GM23338 (cell line): ENCODE measurements at regions not wholly inside any gene's neighbourhood (a gene's known extent, or its start where the extent isn't known, plus 50 kb on each side); places are given as distances from the start of the nearest gene placed in this dataset.

Source experiments
- ATAC-seq: fragments of 200-7000 bp; cut with Tn5 transposase; 3 replicates; pipeline ENCODE4 v1.9.1; 2020
- DNase-seq: peaks from one replicate; pipeline ENCODE4 v3.0.0-alpha.2; 2015; ENCODE audit warnings: low spot score
- H2AFZ ChIP-seq: fragments of 200-600 bp; sonication (generic); 2 replicates; pipeline ENCODE4 v1.8.0; 2016; ENCODE audit warnings: antibody characterized with exemption, mild to moderate bottlenecking, moderate library complexity
- H3F3A ChIP-seq: fragments of 200-600 bp; sonication (generic); replicated peaks from 2 replicates; pipeline ENCODE4 v1.8.0; 2017; ENCODE audit warnings: antibody characterized with exemption, mixed run types, low read depth
- H3K27ac ChIP-seq: fragments of 200-600 bp; sonication (generic); 2 replicates; pipeline ENCODE4 v1.6.1; 2016; ENCODE audit warnings: low read depth
- H3K27me3 ChIP-seq: fragments of 200-600 bp; sonication (generic); 2 replicates; pipeline ENCODE4 v1.8.0; 2016; ENCODE audit warnings: mild to moderate bottlenecking, mixed run types, moderate library complexity; ENCODE audit not compliant: insufficient read depth
- H3K36me3 ChIP-seq: fragments of 200-600 bp; sonication (generic); 2 replicates; pipeline ENCODE4 v1.8.0; 2016; ENCODE audit warnings: mild to moderate bottlenecking; ENCODE audit not compliant: insufficient read depth
- H3K4me1 ChIP-seq: fragments of 200-600 bp; sonication (generic); 2 replicates; pipeline ENCODE4 v1.8.0; 2016; ENCODE audit warnings: mild to moderate bottlenecking, moderate library complexity; ENCODE audit not compliant: insufficient read depth
- H3K4me2 ChIP-seq: fragments of 200-600 bp; sonication (generic); 2 replicates; pipeline ENCODE4 v1.7.1; 2017; ENCODE audit warnings: mixed run types
- H3K4me3 ChIP-seq: fragments of 200-600 bp; sonication (generic); 2 replicates; pipeline ENCODE4 v1.6.1; 2016; ENCODE audit warnings: mixed run types
- H3K79me2 ChIP-seq: fragments of 200-600 bp; sonication (generic); replicated peaks from 2 replicates; pipeline ENCODE4 v1.8.0; 2017; ENCODE audit warnings: mild to moderate bottlenecking; ENCODE audit not compliant: insufficient read depth
- H3K9me2 ChIP-seq: fragments of 200-600 bp; sonication (generic); 2 replicates; pipeline ENCODE4 v1.8.0; 2017; ENCODE audit not compliant: insufficient read depth
- H4K20me1 ChIP-seq: fragments of 200-600 bp; sonication (generic); replicated peaks from 2 replicates; pipeline ENCODE4 v1.8.0; 2017; ENCODE audit warnings: mild to moderate bottlenecking; ENCODE audit not compliant: insufficient read depth
- H3K27ac Mint-ChIP-seq: 2 replicates; pipeline ENCODE4 v1.8.0; 2020; ENCODE audit warnings: inconsistent platforms, mild to moderate bottlenecking, moderate library complexity, mixed read lengths
- H3K27me3 Mint-ChIP-seq: 3 replicates; pipeline ENCODE4 v1.8.0; 2022; ENCODE audit warnings: low read depth, mild to moderate bottlenecking, moderate library complexity, mixed read lengths, inconsistent platforms; ENCODE audit not compliant: insufficient read depth, poor library complexity
- H3K36me3 Mint-ChIP-seq: 3 replicates; pipeline ENCODE4 v1.8.0; 2021; ENCODE audit warnings: low read depth, mild to moderate bottlenecking, inconsistent platforms, moderate library complexity, mixed read lengths
- H3K4me1 Mint-ChIP-seq: 3 replicates; pipeline ENCODE4 v1.8.0; 2020; ENCODE audit warnings: mild to moderate bottlenecking, inconsistent platforms, mixed read lengths
- H3K4me3 Mint-ChIP-seq: 3 replicates; pipeline ENCODE4 v1.8.0; 2021; ENCODE audit warnings: moderate library complexity, mild to moderate bottlenecking, inconsistent platforms, mixed read lengths
- H3K9me3 Mint-ChIP-seq: 3 replicates; pipeline ENCODE4 v1.8.0; 2020; ENCODE audit warnings: moderate library complexity, mild to moderate bottlenecking, inconsistent platforms, mixed read lengths
- CREB1 ChIP-seq: fragments of 250-450 bp; sonication (Bioruptor Pico); IDR thresholded peaks from 2 replicates; pipeline ENCODE4 v1.5.0; 2020; ENCODE audit warnings: low read depth, mild to moderate bottlenecking, moderate library complexity
- EZH2 ChIP-seq: fragments of 200-600 bp; sonication (generic); IDR thresholded peaks from one replicate; pipeline ENCODE4 v1.8.0; 2017; ENCODE audit warnings: antibody characterized with exemption, mild to moderate bottlenecking, low read depth; ENCODE audit not compliant: unreplicated experiment
- EZH2phosphoT487 ChIP-seq: fragments of 200-600 bp; sonication (generic); IDR thresholded peaks from one replicate; pipeline ENCODE4 v1.8.1; 2018; ENCODE audit warnings: antibody characterized with exemption; ENCODE audit not compliant: unreplicated experiment
- JUNB ChIP-seq: IDR thresholded peaks from one replicate; pipeline ENCODE4 v1.6.1; 2016; ENCODE audit warnings: antibody characterized with exemption; ENCODE audit not compliant: unreplicated experiment
- NANOG ChIP-seq: IDR thresholded peaks from 2 replicates; pipeline ENCODE4 v1.6.1; 2016; ENCODE audit warnings: antibody characterized with exemption, borderline replicate concordance
- POLR2AphosphoS5 ChIP-seq: IDR thresholded peaks from 2 replicates; pipeline ENCODE4 v1.6.1; 2016; ENCODE audit warnings: antibody characterized with exemption, low read depth
- REST ChIP-seq: IDR thresholded peaks from one replicate; pipeline ENCODE4 v1.6.1; 2018; ENCODE audit warnings: antibody characterized with exemption; ENCODE audit not compliant: unreplicated experiment
- STAT1 ChIP-seq: IDR thresholded peaks from one replicate; pipeline ENCODE4 v1.6.1; 2016; ENCODE audit warnings: antibody characterized with exemption; ENCODE audit not compliant: unreplicated experiment
- ZNF114 ChIP-seq: fragments of 250-450 bp; sonication (Bioruptor Pico); IDR thresholded peaks from 2 replicates; pipeline ENCODE4 v1.5.0; 2020; ENCODE audit warnings: mild to moderate bottlenecking, moderate library complexity
- ZNF331 ChIP-seq: fragments of 250-450 bp; sonication (Bioruptor Pico); IDR thresholded peaks from 2 replicates; pipeline ENCODE4 v1.5.0; 2020; ENCODE audit warnings: low read depth, mild to moderate bottlenecking, moderate library complexity
- ZNF462 ChIP-seq: fragments of 250-450 bp; sonication (Bioruptor Pico); IDR thresholded peaks from 2 replicates; pipeline ENCODE4 v1.5.0; 2020; ENCODE audit warnings: mild to moderate bottlenecking, moderate library complexity
- TF ChIP-seq, protein P1 (sequence below): IDR thresholded peaks from 2 replicates; pipeline ENCODE4 v1.6.1; 2016; ENCODE audit warnings: antibody characterized with exemption
- TF ChIP-seq, protein P2 (sequence below), 2 experiments: fragments of 200-600 bp in 1 of 2; sonication (generic) in 1 of 2; conservative IDR thresholded peaks; 2 replicates each; pipeline versions ENCODE4 v1.5.1 to v1.6.1; 2016 to 2017; ENCODE audit warnings: antibody characterized with exemption in 2 of 2, low read depth in 2 of 2, mild to moderate bottlenecking in 2 of 2, moderate library complexity in 1 of 2

DNA sequence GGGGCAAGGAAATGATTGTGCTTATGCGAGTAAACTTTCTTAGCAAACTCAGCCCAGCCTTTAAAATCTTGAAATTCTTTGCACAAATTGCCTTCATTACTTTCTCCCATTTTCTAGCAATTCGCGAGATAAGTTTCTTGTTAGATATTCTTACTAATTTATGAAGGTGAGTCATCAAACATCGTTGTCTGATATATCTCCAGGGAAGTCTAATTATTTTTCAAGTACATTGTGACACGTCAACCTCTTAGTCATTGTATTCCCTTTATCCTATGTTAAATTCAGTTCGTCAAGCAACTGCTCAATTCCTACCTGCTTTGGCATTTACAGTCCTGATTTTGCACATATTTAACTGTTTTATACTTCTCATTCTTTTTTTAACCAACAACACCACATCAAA is 854.5 kb upstream of the CRIM1 start:
- no peak overlapping the region for H3K4me3 ChIP-seq
- no peak for DNase-seq
- no peak overlapping the region for H2AFZ ChIP-seq
- no peak for ATAC-seq
- H3K36me3 ChIP-seq, result no peaks in the 10 kb centered on the region
- no peaks in the 10 kb centered on the region for H3K4me1 ChIP-seq
- H3K27ac ChIP-seq, result no peak overlapping the region
- Mint-ChIP-seq H3K4me1 (peaks cover under 1% of the 10 kb centered on the region; the same call in 1 of the 3 replicates), H3K36me3 (0 out of 3 replicates have a peak, but pooled peaks cover 6% of the 10 kb centered on the region), H3K4me3 (no peak overlapping the region), H3K27ac (no peak overlapping the region), H3K27me3 (peaks cover 3% of the 10 kb centered on the region), H3K9me3 (peaks cover 6% of the 10 kb centered on the region; the same call in 1 of the 3 replicates)
- no peaks in the 10 kb centered on the region for H3K9me2 ChIP-seq
- no peak for TF ChIP-seq POLR2AphosphoS5
- TF ChIP-seq, protein P1, sequence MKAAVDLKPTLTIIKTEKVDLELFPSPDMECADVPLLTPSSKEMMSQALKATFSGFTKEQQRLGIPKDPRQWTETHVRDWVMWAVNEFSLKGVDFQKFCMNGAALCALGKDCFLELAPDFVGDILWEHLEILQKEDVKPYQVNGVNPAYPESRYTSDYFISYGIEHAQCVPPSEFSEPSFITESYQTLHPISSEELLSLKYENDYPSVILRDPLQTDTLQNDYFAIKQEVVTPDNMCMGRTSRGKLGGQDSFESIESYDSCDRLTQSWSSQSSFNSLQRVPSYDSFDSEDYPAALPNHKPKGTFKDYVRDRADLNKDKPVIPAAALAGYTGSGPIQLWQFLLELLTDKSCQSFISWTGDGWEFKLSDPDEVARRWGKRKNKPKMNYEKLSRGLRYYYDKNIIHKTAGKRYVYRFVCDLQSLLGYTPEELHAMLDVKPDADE, result no peak
- TF ChIP-seq ZNF114 (CRISPR knock-in tag), result no peak
- TF ChIP-seq CREB1 (CRISPR knock-in tag), result no peak
- TF ChIP-seq, protein P2, sequence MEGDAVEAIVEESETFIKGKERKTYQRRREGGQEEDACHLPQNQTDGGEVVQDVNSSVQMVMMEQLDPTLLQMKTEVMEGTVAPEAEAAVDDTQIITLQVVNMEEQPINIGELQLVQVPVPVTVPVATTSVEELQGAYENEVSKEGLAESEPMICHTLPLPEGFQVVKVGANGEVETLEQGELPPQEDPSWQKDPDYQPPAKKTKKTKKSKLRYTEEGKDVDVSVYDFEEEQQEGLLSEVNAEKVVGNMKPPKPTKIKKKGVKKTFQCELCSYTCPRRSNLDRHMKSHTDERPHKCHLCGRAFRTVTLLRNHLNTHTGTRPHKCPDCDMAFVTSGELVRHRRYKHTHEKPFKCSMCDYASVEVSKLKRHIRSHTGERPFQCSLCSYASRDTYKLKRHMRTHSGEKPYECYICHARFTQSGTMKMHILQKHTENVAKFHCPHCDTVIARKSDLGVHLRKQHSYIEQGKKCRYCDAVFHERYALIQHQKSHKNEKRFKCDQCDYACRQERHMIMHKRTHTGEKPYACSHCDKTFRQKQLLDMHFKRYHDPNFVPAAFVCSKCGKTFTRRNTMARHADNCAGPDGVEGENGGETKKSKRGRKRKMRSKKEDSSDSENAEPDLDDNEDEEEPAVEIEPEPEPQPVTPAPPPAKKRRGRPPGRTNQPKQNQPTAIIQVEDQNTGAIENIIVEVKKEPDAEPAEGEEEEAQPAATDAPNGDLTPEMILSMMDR (conservative IDR thresholded peaks at IDR 0.05; ENCODE audit: low read depth in 2 of 2), result no peak
- TF ChIP-seq STAT1, result no peak
- TF ChIP-seq REST, result no peak
- TF ChIP-seq NANOG, result no peak
- no peak for TF ChIP-seq EZH2phosphoT487
- no peak for TF ChIP-seq ZNF331 (CRISPR knock-in tag)
- TF ChIP-seq JUNB, result no peak
- no peak for TF ChIP-seq ZNF462 (CRISPR knock-in tag)
- TF ChIP-seq EZH2, result no peak
- H3F3A ChIP-seq, result no peaks in the 10 kb centered on the region
- H4K20me1 ChIP-seq, result no peaks in the 10 kb centered on the region
- no peaks in the 10 kb centered on the region for H3K27me3 ChIP-seq
- H3K4me2 ChIP-seq, result no peak overlapping the region
- no peaks in the 10 kb centered on the region for H3K79me2 ChIP-seq
